ENCODE measurements at regions not wholly inside any gene's neighbourhood (a gene's known extent, or its start where the extent isn't known, plus 50 kb on each side); places are given as distances from the start of the nearest gene placed in this dataset.

- Histone ChIP-seq H3K4me2 (ENCODE audit: insufficient read depth, low read length) (no peak overlapping the region), H3K4me1 (ENCODE audit: control insufficient read depth, extremely low read depth, insufficient read depth, low read length) (no peaks in the 10 kb centered on the region), H3K79me2 (ENCODE audit: control insufficient read depth, insufficient read depth, low read length) (no peaks in the 10 kb centered on the region), H3K4me3 (replicated peaks in 1 of 3; ENCODE audit: insufficient read depth in 1 of 3, low read depth in 1 of 3, low read length in 3 of 3) (no peak overlapping the region), H3K27ac (ENCODE audit: insufficient read depth, low read depth, low read length) (no peak overlapping the region), H3K36me3 (ENCODE audit: control insufficient read depth in 2 of 2, extremely low read depth in 1 of 2, insufficient read depth in 2 of 2, low read length in 2 of 2) (no peaks in the 10 kb centered on the region), H3K9ac (replicated peaks; ENCODE audit: extremely low read depth, insufficient read depth, low read length) (no peak overlapping the region), H4K20me1 (replicated peaks; ENCODE audit: control insufficient read depth, extremely low read depth, insufficient read depth, low read length) (no peaks in the 10 kb centered on the region), H3K27me3 (ENCODE audit: control insufficient read depth in 2 of 2, insufficient read depth in 2 of 2, low read length in 2 of 2) (no peaks in the 10 kb centered on the region), H3K9me1 (replicated peaks; ENCODE audit: control insufficient read depth, extremely low read depth, insufficient read depth, low read length) (no peaks in the 10 kb centered on the region), H2AFZ (ENCODE audit: low read depth, low read length) (no peak overlapping the region), H3K9me3 (replicated peaks; ENCODE audit: control insufficient read depth, insufficient read depth, low read length) (no peaks in the 10 kb centered on the region)
- DNase-seq (ENCODE audit: low read depth, low spot score) (no peak), FAIRE-seq (no peak)
- dilution Hi-C loops (cut with MboI; ENCODE audit: extremely low pct_ligation_motif_present, low sequenced_read_pairs): no loop called here
- no peak for TF ChIP-seq POLR2A (IDR thresholded peaks at IDR 0.05; ENCODE audit: low read depth, low read length)
- TF ChIP-seq, protein P1, sequence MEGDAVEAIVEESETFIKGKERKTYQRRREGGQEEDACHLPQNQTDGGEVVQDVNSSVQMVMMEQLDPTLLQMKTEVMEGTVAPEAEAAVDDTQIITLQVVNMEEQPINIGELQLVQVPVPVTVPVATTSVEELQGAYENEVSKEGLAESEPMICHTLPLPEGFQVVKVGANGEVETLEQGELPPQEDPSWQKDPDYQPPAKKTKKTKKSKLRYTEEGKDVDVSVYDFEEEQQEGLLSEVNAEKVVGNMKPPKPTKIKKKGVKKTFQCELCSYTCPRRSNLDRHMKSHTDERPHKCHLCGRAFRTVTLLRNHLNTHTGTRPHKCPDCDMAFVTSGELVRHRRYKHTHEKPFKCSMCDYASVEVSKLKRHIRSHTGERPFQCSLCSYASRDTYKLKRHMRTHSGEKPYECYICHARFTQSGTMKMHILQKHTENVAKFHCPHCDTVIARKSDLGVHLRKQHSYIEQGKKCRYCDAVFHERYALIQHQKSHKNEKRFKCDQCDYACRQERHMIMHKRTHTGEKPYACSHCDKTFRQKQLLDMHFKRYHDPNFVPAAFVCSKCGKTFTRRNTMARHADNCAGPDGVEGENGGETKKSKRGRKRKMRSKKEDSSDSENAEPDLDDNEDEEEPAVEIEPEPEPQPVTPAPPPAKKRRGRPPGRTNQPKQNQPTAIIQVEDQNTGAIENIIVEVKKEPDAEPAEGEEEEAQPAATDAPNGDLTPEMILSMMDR (IDR thresholded peaks at IDR 0.05; ENCODE audit: extremely low read depth in 1 of 2, insufficient read depth in 1 of 2, low read depth in 1 of 2, low read length in 2 of 2): no peak
- no peak for TF ChIP-seq POLR2AphosphoS5 (IDR thresholded peaks at IDR 0.05; ENCODE audit: insufficient read depth, low read depth, low read length)
- no peak for TF ChIP-seq MYC (IDR thresholded peaks at IDR 0.05; ENCODE audit: low read depth, low read length)
- TF ChIP-seq EZH2 (IDR thresholded peaks at IDR 0.05; ENCODE audit: borderline replicate concordance, low read depth, low read length, severe bottlenecking): no peak
- TF ChIP-seq GATA2 (IDR thresholded peaks at IDR 0.05; ENCODE audit: insufficient read depth, insufficient read length, low read depth, low read length): no peak
- TF ChIP-seq, protein P2, sequence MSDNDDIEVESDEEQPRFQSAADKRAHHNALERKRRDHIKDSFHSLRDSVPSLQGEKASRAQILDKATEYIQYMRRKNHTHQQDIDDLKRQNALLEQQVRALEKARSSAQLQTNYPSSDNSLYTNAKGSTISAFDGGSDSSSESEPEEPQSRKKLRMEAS (IDR thresholded peaks at IDR 0.05; ENCODE audit: insufficient read depth, insufficient read length): no peak
- TF ChIP-seq FOS (IDR thresholded peaks at IDR 0.05; ENCODE audit: borderline replicate concordance, insufficient read depth, low read length): no peak
- no peak for TF ChIP-seq JUN (IDR thresholded peaks at IDR 0.05; ENCODE audit: borderline replicate concordance, insufficient read depth, insufficient read length, low read depth)
- POLR2A ChIA-PET: no interaction called here
- CTCF ChIA-PET: no interaction called here
- no TSS peak for BruUV-seq (replicated peaks)
- intact Hi-C loops (cut with micrococcal nuclease): no loop called here
Measured at GRCh38 chr3:68142441-68142840, 488.0 kb upstream of the SUCLG2 start.

All from endothelial cell of umbilical vein (primary cell).